GM19043 (cell line): ENCODE measurements at regions not wholly inside any gene's neighbourhood (a gene's known extent, or its start where the extent isn't known, plus 50 kb on each side); places are given as distances from the start of the nearest gene placed in this dataset.

Experiments used
- ATAC-seq: cut with Tn5 transposase; IDR thresholded peaks from one replicate; pipeline ENCODE4 v1.9.1; 2021; ENCODE audit warnings: low read depth; ENCODE audit not compliant: unreplicated experiment

- ATAC-seq, result no peak
Observed at GRCh38 chr5:174355995-174356394, 310.5 kb downstream of the NSG2 start.

- no peak for ATAC-seq
Observed at GRCh38 chr5:174356536-174356935, 311.0 kb downstream of the NSG2 start.

GRCh38 chr5:174358276-174358675, 312.8 kb downstream of the NSG2 start:
- no peak for ATAC-seq

GRCh38 chr5:174359071-174359470, 313.6 kb downstream of the NSG2 start:
- no peak for ATAC-seq

GRCh38 chr5:174362514-174362913, 317.0 kb downstream of the NSG2 start:
- no peak for ATAC-seq

GRCh38 chr5:174363934-174364333, 318.4 kb downstream of the NSG2 start:
- ATAC-seq, result no peak

GRCh38 chr5:174364676-174365075, 319.2 kb downstream of the NSG2 start:
- ATAC-seq, result no peak

DNA sequence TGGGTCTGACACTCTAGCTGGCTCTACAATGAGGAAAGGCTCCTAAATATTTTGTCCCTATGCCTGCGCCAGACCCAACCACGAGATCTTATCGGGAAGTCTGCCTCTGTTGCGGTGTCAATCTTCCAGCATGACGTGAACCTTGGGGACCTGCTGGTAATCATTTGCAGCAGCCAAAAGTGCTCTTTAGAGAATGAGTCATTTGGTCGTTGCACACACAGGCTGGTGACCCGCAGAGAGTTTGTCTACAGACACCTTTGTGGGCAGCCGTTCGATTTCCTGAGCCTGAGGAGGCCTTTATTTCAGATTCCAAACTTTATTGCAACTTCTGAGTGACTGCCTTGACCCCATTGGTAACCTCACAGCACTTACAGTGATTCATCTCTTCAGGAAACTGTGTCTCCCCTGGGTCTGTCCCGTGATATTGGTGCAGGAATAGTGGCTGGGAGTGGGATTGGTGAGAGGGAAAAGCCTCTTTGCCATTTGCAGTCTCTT, 326.1 kb downstream of the NSG2 start:
- no peak for ATAC-seq

- ATAC-seq, result no peak
Observed at GRCh38 chr5:174374206-174374605, 328.7 kb downstream of the NSG2 start.

GRCh38 chr5:174376056-174376455, 330.6 kb downstream of the NSG2 start:
- no peak for ATAC-seq

GRCh38 chr5:174376726-174377373, 331.3 kb downstream of the NSG2 start:
- ATAC-seq, result no peak

- no peak for ATAC-seq
Observed at GRCh38 chr5:174378121-174378874, 332.8 kb downstream of the NSG2 start.

DNA sequence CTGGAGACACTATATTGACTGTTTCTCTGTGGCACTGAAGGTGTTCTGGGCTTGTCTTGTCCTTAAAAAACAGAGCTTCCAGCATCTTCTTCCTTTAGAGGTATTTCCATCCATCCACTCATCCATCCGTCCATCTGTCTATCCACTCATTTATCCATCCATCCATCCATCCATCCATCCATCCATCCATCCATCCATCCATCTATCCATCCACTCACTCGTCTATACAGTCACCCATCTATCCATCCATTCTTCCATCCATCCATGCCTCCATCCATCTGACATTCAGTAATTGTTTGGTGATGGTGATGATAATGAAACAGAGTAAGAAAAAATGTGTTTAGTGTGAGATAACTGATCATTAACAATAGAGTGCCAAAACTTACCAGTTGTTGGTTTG, 334.8 kb downstream of the NSG2 start:
- ATAC-seq, result no peak

- no peak for ATAC-seq
Observed at GRCh38 chr5:174381241-174381640, 335.7 kb downstream of the NSG2 start.

GRCh38 chr5:174383210-174384167, 338.0 kb downstream of the NSG2 start:
- no peak for ATAC-seq

DNA sequence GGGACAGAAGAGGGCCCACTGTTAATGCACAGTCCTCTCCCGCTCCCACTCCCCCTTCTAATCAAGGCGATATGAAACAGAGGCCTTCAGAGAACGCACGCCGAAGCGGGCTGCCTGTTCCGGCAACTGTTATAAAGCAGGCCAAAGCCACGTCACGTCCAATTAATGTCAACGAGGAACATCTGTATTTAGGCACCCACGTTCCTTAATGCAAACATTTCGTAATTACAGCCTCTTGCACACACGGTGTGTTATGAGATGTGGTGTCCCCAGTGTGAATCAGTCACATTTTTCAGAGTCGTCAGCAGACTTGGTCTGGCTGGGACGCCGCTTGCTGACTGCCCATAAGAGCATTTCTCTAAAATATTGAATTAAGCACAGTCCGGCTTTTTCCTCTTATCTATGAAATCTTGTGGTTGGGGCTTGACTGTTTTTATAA, 339.0 kb downstream of the NSG2 start:
- ATAC-seq, result no peak

DNA sequence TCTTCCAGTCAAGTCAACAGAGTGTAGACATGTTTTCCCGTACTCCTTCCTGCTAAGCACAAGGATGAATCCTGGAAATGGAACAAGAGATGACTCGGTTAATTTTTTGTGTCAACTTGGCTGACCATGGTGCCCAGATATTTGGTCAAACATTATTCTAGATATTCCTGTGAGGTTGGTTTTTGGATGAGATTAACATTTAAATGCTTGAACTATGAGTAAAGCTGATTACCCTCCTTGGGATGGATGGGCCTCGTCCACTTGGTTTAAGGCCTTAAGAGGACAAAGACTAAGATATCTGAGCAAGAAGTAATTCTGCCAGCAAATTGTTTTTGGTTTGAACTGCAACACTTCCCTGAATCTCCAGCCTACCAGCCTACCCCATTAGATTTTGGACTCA, 338.1 kb upstream of the MSX2 start:
- ATAC-seq, result no peak

DNA sequence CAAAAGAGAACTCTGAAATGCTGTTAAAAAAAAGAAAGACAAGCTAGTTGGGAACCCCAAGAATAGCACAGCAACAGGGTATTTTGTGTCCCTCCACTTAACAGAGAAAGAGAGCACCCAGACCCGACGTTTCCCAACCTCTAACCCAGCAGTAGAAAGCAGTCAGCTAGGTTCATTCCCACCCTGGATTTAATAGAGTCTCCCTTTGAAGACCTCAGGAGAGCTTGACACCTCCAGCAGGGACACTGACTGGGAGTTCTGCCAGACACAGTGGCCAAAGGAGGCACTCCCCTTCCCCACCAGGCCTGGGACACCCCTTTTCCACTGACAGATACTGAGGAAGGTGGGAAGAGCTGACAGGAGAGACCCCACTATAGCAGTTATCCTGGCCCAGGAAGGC, 337.5 kb upstream of the MSX2 start:
- no peak for ATAC-seq

DNA sequence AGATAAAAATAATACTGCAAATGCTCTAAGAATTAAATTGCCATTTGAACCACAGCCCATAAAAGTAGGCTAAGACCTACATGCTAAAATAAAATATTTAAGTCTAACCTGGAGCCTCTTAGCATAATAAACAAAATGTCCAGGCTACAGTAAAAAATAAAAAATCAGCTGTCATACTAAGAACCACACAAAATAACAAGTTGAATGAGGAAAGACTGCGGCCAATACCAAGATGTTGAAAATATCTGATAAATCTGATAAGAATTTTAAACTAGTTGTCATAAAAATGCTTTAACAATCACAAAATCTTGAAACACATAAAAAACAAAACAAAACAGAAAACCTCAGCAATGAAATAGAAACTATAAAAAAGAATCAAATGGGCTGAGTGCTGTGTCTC, 336.9 kb upstream of the MSX2 start:
- ATAC-seq, result no peak

DNA sequence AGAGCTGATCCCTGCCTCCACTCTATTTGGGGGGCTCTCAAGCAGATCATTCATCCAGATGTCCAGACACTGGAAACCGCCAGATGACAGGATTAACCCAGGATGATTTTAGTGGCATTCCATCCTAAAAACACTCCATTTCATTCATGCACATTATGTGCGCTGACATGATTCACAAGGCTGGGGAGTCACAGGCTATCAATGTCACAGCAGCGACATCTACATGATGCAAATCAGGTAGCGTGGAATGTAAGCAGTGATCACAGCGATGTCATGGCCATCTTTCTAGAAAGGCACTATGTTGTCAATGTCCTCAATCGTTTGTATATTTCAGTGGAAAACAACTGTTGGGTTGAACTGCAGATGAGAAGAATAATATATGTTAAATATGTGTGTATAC, 331.5 kb upstream of the MSX2 start:
- ATAC-seq, result no peak

GRCh38 chr5:174396541-174396940, 327.8 kb upstream of the MSX2 start:
- ATAC-seq, result no peak
